Right atrium auricular region (tissue), 2 donors: ENCODE measurements at regions not wholly inside any gene's neighbourhood (a gene's known extent, or its start where the extent isn't known, plus 50 kb on each side); places are given as distances from the start of the nearest gene placed in this dataset.

Experiments used
- DNase-seq: peaks from one replicate; pipeline ENCODE4 v3.0.0-alpha.2; 2019; ENCODE audit warnings: low spot score
- H3K27ac ChIP-seq, 2 donors: fragments of 200-600 bp; sonication (generic); 1 replicate in 1 of 2; 2 replicates in 1 of 2; pipeline ENCODE4 v1.5.1; 2016 to 2019
- H3K27me3 ChIP-seq, 2 donors: fragments of 200-600 bp; sonication (generic); one replicate each; pipeline versions ENCODE4 v1.5.1 to v1.6.0; 2017 to 2019
- H3K36me3 ChIP-seq: fragments of 200-600 bp; sonication (generic); one replicate; pipeline ENCODE4 v1.5.1; 2016
- H3K4me1 ChIP-seq, 2 donors: fragments of 200-600 bp; sonication (generic); one replicate each; pipeline versions ENCODE4 v1.5.1 to v1.6.0; 2017 to 2019
- H3K4me3 ChIP-seq, 2 donors: fragments of 200-600 bp; sonication (generic); 1 replicate in 1 of 2; 2 replicates in 1 of 2; pipeline ENCODE4 v1.5.1; 2017 to 2019; ENCODE audit warnings: mild to moderate bottlenecking in 1 of 2, moderate library complexity in 1 of 2
- H3K9me3 ChIP-seq, 2 donors: fragments of 200-600 bp; sonication (generic); one replicate each; pipeline ENCODE4 v1.5.1; 2019
- TF ChIP-seq, protein P1 (sequence below), 2 donors: fragments of 200-600 bp; sonication (generic); IDR thresholded peaks; one replicate each; pipeline ENCODE4 v1.5.1; 2019; ENCODE audit warnings: antibody characterized with exemption in 2 of 2

DNA sequence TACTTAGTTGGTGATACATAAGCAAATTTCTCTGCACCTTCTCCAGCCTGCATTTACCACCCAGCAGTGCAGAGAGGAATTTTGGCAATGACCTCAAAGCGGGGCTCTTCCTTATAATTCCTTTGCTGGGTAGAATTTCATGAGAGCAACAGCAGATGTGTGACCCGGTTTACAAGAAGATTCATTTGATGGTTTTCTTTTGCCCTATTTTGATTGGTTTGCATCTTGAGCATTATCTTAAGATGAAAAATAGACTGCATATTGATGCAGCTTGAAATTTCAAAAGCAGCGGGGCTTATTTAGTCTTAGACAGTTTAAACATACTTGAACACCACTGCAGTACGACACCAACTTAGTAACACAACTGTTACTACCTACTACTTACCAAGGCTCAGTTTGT lies 378.9 kb downstream of the TTLL7 start:
- Histone ChIP-seq H3K4me1 (no peaks in the 10 kb centered on the region), H3K27ac (no peak overlapping the region), H3K36me3 (no peaks in the 10 kb centered on the region), H3K27me3 (no peaks in the 10 kb centered on the region), H3K9me3 (no peaks in the 10 kb centered on the region), H3K4me3 (no peak overlapping the region)
- DNase-seq, result no peak
- TF ChIP-seq, protein P1, sequence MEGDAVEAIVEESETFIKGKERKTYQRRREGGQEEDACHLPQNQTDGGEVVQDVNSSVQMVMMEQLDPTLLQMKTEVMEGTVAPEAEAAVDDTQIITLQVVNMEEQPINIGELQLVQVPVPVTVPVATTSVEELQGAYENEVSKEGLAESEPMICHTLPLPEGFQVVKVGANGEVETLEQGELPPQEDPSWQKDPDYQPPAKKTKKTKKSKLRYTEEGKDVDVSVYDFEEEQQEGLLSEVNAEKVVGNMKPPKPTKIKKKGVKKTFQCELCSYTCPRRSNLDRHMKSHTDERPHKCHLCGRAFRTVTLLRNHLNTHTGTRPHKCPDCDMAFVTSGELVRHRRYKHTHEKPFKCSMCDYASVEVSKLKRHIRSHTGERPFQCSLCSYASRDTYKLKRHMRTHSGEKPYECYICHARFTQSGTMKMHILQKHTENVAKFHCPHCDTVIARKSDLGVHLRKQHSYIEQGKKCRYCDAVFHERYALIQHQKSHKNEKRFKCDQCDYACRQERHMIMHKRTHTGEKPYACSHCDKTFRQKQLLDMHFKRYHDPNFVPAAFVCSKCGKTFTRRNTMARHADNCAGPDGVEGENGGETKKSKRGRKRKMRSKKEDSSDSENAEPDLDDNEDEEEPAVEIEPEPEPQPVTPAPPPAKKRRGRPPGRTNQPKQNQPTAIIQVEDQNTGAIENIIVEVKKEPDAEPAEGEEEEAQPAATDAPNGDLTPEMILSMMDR (IDR thresholded peaks at IDR 0.05), result no peak

- H3K9me3 ChIP-seq, result no peaks in the 10 kb centered on the region
- no peak overlapping the region for H3K27ac ChIP-seq
- no peak for DNase-seq
- no peak overlapping the region for H3K4me3 ChIP-seq
- no peaks in the 10 kb centered on the region for H3K4me1 ChIP-seq
- TF ChIP-seq, protein P1 (IDR thresholded peaks at IDR 0.05), result no peak
- no peaks in the 10 kb centered on the region for H3K36me3 ChIP-seq
- H3K27me3 ChIP-seq, result no peaks in the 10 kb centered on the region
These were observed 379.6 kb downstream of the TTLL7 start for GRCh38 chr1:83619170-83619896.

DNA sequence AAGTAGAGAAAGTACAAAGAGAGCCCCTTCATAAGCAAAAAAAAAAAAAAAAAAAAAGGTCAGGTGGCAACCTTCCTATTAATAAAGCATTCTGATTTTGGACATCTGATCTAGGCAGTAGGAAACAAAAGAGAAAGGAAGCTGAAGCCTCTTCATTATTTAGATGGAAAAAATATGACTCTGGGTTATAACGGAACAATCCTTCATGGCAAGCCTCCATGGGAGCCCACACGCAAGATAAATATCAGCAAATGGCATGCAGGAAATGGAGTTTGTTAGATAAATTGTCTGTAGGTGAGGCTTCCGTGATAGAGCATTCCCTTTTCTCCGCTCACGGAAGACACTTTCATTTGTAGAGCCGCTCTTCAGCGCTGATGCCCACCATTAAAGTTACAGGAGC lies 381.0 kb downstream of the TTLL7 start:
- no peak for DNase-seq
- Histone ChIP-seq H3K36me3 (no peaks in the 10 kb centered on the region), H3K9me3 (no peaks in the 10 kb centered on the region), H3K27me3 (no peaks in the 10 kb centered on the region), H3K27ac (no peak overlapping the region), H3K4me1 (no peaks in the 10 kb centered on the region), H3K4me3 (no peak overlapping the region)
- TF ChIP-seq, protein P1 (IDR thresholded peaks at IDR 0.05), result no peak

DNA sequence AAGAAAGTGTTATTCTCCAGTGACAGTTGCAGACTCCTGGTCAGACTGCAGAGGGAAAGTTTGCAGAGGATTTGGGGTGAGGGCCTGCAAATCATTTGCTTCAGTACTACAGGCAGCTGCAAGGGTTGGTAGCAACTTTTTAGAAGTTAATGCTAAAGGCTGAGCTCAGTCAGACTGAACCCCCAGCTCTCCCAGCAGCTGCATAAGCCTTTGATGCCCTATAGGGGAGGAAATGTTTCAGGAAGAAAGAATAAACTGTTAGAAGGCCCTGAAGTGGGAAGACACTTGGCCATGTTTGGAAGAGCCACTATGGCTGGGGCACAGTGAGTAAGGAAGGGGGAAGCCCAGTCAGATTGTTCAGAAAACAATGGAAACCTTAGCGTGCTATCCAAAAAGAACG lies 383.6 kb downstream of the TTLL7 start:
- H3K27ac ChIP-seq, result no peak overlapping the region
- no peak overlapping the region for H3K4me3 ChIP-seq
- no peaks in the 10 kb centered on the region for H3K4me1 ChIP-seq
- TF ChIP-seq, protein P1 (IDR thresholded peaks at IDR 0.05), result no peak
- no peaks in the 10 kb centered on the region for H3K36me3 ChIP-seq
- no peaks in the 10 kb centered on the region for H3K9me3 ChIP-seq
- H3K27me3 ChIP-seq, result no peaks in the 10 kb centered on the region
- DNase-seq, result no peak

DNA sequence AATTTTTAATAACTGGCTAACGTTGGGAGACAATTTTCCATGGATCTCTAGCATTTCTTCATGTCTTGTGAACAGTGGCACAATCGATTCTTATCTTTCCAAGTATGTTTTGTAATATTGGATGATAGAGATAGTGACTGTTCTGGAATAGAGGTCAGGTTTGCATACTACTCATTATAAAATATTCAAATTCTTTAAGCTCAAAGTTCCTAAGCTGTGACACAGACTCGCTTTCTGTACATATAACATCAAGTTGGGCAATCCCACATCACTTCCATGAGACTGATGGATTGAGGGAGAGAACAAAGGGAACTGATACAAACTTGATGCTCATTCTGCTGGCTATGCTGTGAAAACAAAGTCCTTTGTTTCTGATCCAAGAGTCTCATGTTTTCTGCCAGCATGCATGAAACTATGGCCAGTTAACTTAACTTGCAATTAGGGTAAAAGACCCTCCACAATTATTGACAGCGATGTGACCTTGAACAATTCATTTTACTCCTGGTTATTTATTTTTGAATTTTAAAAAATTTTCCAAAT lies 392.4 kb downstream of the TTLL7 start:
- no peaks in the 10 kb centered on the region for H3K27me3 ChIP-seq
- no peaks in the 10 kb centered on the region for H3K4me1 ChIP-seq
- no peak overlapping the region for H3K27ac ChIP-seq
- H3K36me3 ChIP-seq, result no peaks in the 10 kb centered on the region
- peaks cover 0 to 5% of the 10 kb centered on the region in 2 donors for H3K9me3 ChIP-seq
- no peak overlapping the region for H3K4me3 ChIP-seq
- DNase-seq, result no peak
- TF ChIP-seq, protein P1 (IDR thresholded peaks at IDR 0.05), result no peak

- Histone ChIP-seq H3K36me3 (no peaks in the 10 kb centered on the region), H3K27ac (no peak overlapping the region), H3K4me1 (no peaks in the 10 kb centered on the region), H3K9me3 (peaks cover 0 to 7% of the 10 kb centered on the region in 2 donors), H3K27me3 (no peaks in the 10 kb centered on the region), H3K4me3 (no peak overlapping the region)
- TF ChIP-seq, protein P1 (IDR thresholded peaks at IDR 0.05), result no peak
- no peak for DNase-seq
These were observed 402.6 kb downstream of the TTLL7 start for GRCh38 chr1:83596331-83596730.
